GM19452 (cell line): ENCODE measurements at regions not wholly inside any gene's neighbourhood (a gene's known extent, or its start where the extent isn't known, plus 50 kb on each side); places are given as distances from the start of the nearest gene placed in this dataset.

Experiments
- ATAC-seq: cut with Tn5 transposase; IDR thresholded peaks from one replicate; pipeline ENCODE4 v1.9.1; 2021; ENCODE audit not compliant: unreplicated experiment

GRCh38 chr5:10876006-10876744, 115.1 kb upstream of the DAP start:
- ATAC-seq = no peak

DNA sequence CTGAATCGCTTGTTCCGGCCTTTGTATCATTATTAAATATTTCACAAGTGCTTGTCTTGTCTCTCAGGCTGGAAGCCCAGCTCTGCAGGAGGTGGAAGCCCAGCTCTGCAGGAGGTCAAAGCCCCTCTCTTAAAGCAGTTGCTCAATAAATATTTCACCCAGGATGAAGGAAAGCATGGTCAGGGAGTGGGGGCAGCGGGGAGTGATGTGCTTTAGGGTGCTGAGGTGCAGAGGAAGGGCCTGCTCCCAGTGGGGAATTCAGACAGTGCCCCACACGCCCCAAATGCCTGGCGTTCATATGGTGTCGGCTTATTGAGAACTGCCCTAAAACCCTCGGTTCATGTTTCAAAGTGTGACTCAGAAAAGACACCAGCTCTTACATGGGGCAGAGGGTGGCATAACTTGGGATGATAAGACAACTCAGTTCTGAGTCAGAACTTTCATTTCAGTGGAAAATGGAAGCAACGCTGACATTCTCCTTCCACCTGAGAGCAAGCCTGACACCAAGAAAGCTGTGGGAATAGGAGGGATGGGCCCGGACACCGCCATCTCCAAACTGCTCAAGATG, 114.3 kb upstream of the DAP start:
- ATAC-seq = no peak

GRCh38 chr5:10874541-10874940, 113.5 kb upstream of the DAP start:
- no peak for ATAC-seq

GRCh38 chr5:10870791-10871190, 109.8 kb upstream of the DAP start:
- ATAC-seq = no peak

DNA sequence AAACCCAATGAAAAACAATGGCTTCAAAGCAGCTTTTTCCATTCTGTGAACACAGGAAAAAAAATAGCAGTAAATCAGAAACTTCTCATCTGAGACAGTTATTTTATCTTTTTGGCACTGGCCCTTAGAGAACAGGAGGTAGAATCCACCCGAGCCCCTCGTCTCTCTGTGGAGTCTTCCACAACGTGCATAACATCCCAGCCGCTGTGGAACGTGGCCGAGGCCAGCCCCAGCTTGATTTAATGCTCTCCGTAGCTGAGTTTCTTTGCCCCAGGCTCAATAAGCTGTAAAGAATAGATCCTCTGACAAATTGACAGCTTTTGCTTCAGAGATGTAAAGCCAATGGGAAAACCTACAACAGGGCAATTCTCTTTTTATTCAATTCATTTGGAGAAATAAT, 107.9 kb upstream of the DAP start:
- no peak for ATAC-seq

DNA sequence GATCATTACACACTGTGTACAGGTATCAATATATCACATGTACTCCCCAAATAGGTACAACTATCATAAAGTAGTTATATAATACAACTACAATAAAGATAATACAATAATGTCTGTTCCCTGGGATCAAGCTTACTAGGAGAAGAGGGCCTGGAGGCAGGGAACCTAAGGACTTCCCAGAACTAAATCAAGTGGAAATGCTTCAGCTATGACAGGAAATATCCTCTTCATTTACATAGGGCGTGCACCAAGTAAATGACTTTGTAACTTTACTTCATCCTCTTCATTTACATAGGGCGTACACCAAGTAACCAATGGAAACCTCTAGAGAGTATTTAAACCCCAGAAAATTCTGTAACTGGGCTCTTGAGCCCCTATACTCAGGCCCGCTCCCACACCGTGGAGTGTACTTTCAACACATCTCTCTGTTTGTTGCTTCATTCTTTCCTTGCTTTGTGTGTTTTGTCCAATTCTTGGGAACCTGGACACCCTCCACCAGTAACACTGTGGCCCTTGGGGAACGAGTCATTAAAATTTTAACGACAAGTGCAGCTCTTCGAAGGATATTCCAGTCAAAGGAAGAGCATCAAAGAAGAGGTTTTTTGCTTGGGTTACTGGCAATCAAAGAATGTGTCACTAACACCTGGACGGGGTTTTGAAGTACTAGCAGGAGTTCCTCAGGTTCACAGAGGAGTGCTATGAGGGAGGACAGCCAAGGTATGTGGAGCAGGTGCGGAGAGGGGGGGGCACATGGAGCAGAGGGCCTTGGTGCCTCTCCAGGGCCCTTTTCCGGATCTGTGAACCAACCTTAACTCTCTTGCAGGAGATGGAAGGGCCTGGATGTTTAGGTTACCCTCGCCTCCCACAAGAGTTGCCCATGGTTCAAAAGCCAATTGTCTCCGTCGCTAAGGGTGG, 106.6 kb upstream of the DAP start:
- no peak for ATAC-seq

- no peak for ATAC-seq
These were observed 105.9 kb upstream of the DAP start for GRCh38 chr5:10866913-10867312.

GRCh38 chr5:10863763-10864383, 102.8 kb upstream of the DAP start:
- peak; percentile 97 for ATAC-seq

DNA sequence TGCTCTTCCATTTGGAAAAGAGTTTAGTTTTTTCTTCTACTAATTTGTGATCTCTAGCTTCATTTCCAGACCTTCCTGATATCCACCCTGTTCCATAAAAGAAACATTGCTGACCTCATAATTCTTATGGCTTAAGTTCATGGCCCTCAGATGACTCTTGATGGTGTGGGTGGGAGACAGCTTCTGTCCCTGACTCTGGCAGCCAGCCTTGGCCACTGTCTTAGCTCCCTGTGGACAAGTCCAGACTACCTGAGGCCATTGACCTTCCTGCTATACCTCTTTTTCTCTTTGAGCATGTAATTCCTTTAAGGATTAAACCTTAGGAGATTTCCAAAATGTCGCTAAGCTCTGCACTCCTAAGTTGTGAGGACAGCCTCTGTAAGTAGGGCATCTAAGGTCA, 101.1 kb upstream of the DAP start:
- ATAC-seq = no peak

DNA sequence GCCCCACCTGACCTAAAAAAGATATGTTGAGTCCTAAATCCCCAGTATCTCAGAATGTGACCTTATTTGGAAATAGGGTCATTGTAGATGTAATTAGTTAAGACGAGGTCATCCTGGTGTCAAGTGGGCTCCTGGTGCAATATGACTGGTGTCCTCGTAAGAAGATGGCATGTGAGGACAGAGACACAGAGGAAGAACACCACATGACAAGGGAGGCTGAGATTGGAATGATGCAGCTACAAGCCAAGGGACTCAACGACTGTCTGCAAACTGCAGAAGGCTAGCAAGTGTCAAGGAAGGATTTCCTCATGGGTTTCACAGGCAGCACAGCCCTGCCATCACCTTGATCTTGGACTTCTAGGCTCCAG, 100.4 kb upstream of the DAP start:
- ATAC-seq = no peak

GRCh38 chr5:10860645-10861422, 99.8 kb upstream of the DAP start:
- ATAC-seq = no peak

- no peak for ATAC-seq
These were observed 99.1 kb upstream of the DAP start for GRCh38 chr5:10860196-10860543.

DNA sequence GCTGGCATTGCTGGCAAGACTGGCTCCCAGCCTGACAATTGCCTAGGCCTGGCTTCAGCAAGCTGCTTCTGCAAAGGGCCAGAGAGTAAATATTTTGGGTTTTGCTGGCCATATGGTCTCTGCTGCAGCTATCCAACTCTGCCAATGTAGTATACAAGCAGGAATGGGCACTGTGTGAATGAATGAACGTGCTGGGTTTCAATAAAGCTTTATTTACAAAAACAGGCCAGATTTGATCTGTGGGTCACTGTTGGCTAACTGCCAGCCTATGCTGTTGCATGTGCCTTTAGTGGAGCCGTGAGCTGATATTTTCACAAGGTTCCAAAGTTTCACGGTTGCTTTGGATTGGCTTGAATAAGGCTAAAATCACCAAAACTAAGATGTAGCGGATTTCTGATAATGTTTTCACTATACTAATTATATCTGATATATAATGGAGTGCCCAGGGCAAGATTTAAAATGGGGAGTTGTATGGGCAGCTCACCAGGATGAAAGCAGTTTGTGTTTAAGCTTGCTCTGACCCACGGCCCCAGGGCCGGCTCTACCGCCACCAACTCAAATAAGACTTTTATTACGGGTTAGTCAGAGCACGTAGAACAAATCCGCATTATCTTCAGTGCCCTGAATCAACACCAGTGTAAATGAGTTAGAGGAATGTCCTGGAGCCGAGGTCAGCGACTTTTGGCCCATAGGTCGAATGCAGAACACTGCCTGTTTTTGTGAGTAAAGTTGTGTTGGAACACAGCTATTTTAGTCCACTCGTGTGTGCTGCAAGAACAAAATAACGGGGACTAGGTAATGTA, 98.6 kb upstream of the DAP start:
- ATAC-seq = no peak

- ATAC-seq = no peak
These were observed 97.9 kb upstream of the DAP start for GRCh38 chr5:10858945-10859344.

- no peak for ATAC-seq
These were observed 97.3 kb upstream of the DAP start for GRCh38 chr5:10858307-10858706.

DNA sequence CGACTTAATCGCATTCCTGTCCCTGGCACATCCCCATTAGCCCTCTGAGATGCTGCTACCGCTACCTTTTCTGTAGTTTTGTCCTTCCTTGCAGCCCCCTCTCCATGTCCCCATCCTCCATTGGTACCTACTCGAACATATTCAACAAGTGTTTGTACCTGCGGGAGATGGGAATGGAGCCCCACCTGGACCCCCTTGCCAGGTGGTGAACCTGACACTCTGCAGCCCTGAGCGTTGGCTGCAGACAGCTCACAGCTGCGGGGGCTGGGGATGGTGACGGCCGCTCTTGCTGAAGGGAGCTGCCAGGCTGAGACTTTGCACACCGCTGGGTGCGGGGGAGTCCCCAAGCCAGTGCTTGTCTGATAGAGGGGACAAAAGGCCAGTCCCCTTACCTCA, 96.3 kb upstream of the DAP start:
- ATAC-seq = no peak

- no peak for ATAC-seq
These were observed 95.8 kb upstream of the DAP start for GRCh38 chr5:10856683-10857337.

GRCh38 chr5:10856071-10856470, 95.0 kb upstream of the DAP start:
- ATAC-seq = no peak

DNA sequence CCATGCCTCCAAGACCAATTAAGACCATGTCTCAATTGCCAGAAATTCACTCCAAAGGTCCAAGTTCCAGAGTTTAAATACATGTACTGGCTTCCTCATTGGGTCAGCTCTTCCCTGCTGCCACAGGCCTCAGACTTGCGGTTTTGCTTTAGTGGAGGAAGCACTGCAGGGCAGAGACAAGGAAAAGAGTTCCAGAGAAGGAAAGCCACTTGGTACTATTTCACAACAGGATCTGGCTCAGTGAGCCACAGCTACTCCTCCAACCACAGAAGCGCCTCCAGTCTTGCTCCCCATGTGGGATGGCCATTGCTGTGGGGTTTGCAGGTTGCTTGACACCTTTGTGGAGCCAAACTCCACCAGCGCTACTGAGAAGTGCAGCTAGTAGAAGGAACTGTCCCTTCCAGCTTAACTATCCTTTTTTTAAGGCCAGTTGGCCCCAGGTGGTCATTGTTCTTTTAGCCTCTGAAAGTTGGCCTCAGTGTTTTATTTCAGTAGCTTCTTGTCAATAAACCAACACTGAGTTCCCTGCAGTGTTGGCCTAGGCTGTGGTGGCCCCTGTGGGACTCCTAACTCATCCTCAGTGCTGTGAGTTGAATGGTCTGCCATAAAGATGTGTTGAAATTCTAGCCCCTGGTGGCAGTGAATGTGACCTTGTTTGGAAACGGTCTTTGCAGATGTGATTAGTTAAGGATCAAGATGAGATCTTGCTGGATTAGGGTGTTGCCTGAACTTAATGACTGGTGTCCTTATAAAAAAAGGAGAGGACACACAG, 93.7 kb upstream of the DAP start:
- ATAC-seq = no peak
